ENCODE measurements at regions not wholly inside any gene's neighbourhood (a gene's known extent, or its start where the extent isn't known, plus 50 kb on each side); places are given as distances from the start of the nearest gene placed in this dataset.
A peak's percentile ranks its signal among the peaks of the same experiment; 100 is the strongest.
"Not testable (repeated sequence)": the region's sequence is repeated elsewhere in the genome, so short reads cannot be mapped to it uniquely, and the experiment has no call there.

- no peak overlapping the region for H3K27ac ChIP-seq (ENCODE audit: low read length)
- no peaks in the 10 kb centered on the region for H3K4me1 ChIP-seq (ENCODE audit: control insufficient read depth, insufficient read depth, low read length)
- no peaks in the 10 kb centered on the region for H3K27me3 ChIP-seq (ENCODE audit: control insufficient read depth, insufficient read depth, low read length)
- DNase-seq = no peak
- H3K4me3 ChIP-seq (ENCODE audit: low read length) = no peak overlapping the region
- H3K36me3 ChIP-seq (ENCODE audit: control insufficient read depth, insufficient read depth, low read length) = no peaks in the 10 kb centered on the region
- H3K9me3 ChIP-seq (ENCODE audit: control insufficient read depth, low read depth, low read length) = no peaks in the 10 kb centered on the region
- 53% methylated on average over 2 of the region's 9 CpGs for WGBS (ENCODE audit: insufficient coverage, low lambda C conversion rate)
Measured at GRCh38 chr2:236918545-236918944, 167.1 kb upstream of the COPS8 start.

GRCh38 chr2:236919209-236919608 is 166.5 kb upstream of the COPS8 start:
- Histone ChIP-seq H3K4me1 (ENCODE audit: control insufficient read depth, insufficient read depth, low read length) (no peaks in the 10 kb centered on the region), H3K27me3 (ENCODE audit: control insufficient read depth, insufficient read depth, low read length) (no peaks in the 10 kb centered on the region), H3K36me3 (ENCODE audit: control insufficient read depth, insufficient read depth, low read length) (no peaks in the 10 kb centered on the region), H3K4me3 (ENCODE audit: low read length) (no peak overlapping the region), H3K27ac (ENCODE audit: low read length) (no peak overlapping the region), H3K9me3 (ENCODE audit: control insufficient read depth, low read depth, low read length) (no peaks in the 10 kb centered on the region)
- DNase-seq = no peak
- WGBS (ENCODE audit: insufficient coverage, low lambda C conversion rate) = no CpG with 5 or more reads among the region's 9 CpGs

GRCh38 chr2:236919801-236920379 is 165.8 kb upstream of the COPS8 start:
- H3K4me1 ChIP-seq (ENCODE audit: control insufficient read depth, insufficient read depth, low read length); H3K27me3 ChIP-seq (ENCODE audit: control insufficient read depth, insufficient read depth, low read length); H3K27ac ChIP-seq (ENCODE audit: low read length); H3K9me3 ChIP-seq (ENCODE audit: control insufficient read depth, low read depth, low read length); H3K4me3 ChIP-seq (ENCODE audit: low read length); H3K36me3 ChIP-seq (ENCODE audit: control insufficient read depth, insufficient read depth, low read length); DNase-seq: not testable (repeated sequence)
- WGBS (ENCODE audit: insufficient coverage, low lambda C conversion rate) = 100% methylated on average over 2 of the region's 11 CpGs

GRCh38 chr2:236922061-236922460 is 163.6 kb upstream of the COPS8 start:
- no peak overlapping the region for H3K4me3 ChIP-seq (ENCODE audit: low read length)
- H3K27me3 ChIP-seq (ENCODE audit: control insufficient read depth, insufficient read depth, low read length) = no peaks in the 10 kb centered on the region
- H3K4me1 ChIP-seq (ENCODE audit: control insufficient read depth, insufficient read depth, low read length) = no peaks in the 10 kb centered on the region
- no CpG with 5 or more reads among the region's 7 CpGs for WGBS (ENCODE audit: insufficient coverage, low lambda C conversion rate)
- no peak overlapping the region for H3K27ac ChIP-seq (ENCODE audit: low read length)
- no peaks in the 10 kb centered on the region for H3K36me3 ChIP-seq (ENCODE audit: control insufficient read depth, insufficient read depth, low read length)
- no peaks in the 10 kb centered on the region for H3K9me3 ChIP-seq (ENCODE audit: control insufficient read depth, low read depth, low read length)
- DNase-seq = no peak

GRCh38 chr2:236928380-236929037 is 157.2 kb upstream of the COPS8 start:
- no CpG with 5 or more reads among the region's 8 CpGs for WGBS (ENCODE audit: insufficient coverage, low lambda C conversion rate)
- no peak overlapping the region for H3K4me3 ChIP-seq (ENCODE audit: low read length)
- no peaks in the 10 kb centered on the region for H3K4me1 ChIP-seq (ENCODE audit: control insufficient read depth, insufficient read depth, low read length)
- no peaks in the 10 kb centered on the region for H3K36me3 ChIP-seq (ENCODE audit: control insufficient read depth, insufficient read depth, low read length)
- DNase-seq = peak in 1 of 2 donors; percentile 59
- no peaks in the 10 kb centered on the region for H3K9me3 ChIP-seq (ENCODE audit: control insufficient read depth, low read depth, low read length)
- no peak overlapping the region for H3K27ac ChIP-seq (ENCODE audit: low read length)
- H3K27me3 ChIP-seq (ENCODE audit: control insufficient read depth, insufficient read depth, low read length) = no peaks in the 10 kb centered on the region

- Histone ChIP-seq H3K4me1 (ENCODE audit: control insufficient read depth, insufficient read depth, low read length) (no peaks in the 10 kb centered on the region), H3K27me3 (ENCODE audit: control insufficient read depth, insufficient read depth, low read length) (no peaks in the 10 kb centered on the region), H3K4me3 (ENCODE audit: low read length) (no peak overlapping the region), H3K27ac (ENCODE audit: low read length) (no peak overlapping the region), H3K36me3 (ENCODE audit: control insufficient read depth, insufficient read depth, low read length) (no peaks in the 10 kb centered on the region), H3K9me3 (ENCODE audit: control insufficient read depth, low read depth, low read length) (no peaks in the 10 kb centered on the region)
- no CpG with 5 or more reads among the region's 9 CpGs for WGBS (ENCODE audit: insufficient coverage, low lambda C conversion rate)
- no peak for DNase-seq
Measured at GRCh38 chr2:236932831-236933361, 152.8 kb upstream of the COPS8 start.

GRCh38 chr2:236934166-236934565 is 151.5 kb upstream of the COPS8 start:
- WGBS (ENCODE audit: insufficient coverage, low lambda C conversion rate) = no CpG with 5 or more reads among the region's 6 CpGs
- Histone ChIP-seq H3K27ac (ENCODE audit: low read length) (no peak overlapping the region), H3K4me3 (ENCODE audit: low read length) (no peak overlapping the region), H3K36me3 (ENCODE audit: control insufficient read depth, insufficient read depth, low read length) (no peaks in the 10 kb centered on the region), H3K27me3 (ENCODE audit: control insufficient read depth, insufficient read depth, low read length) (no peaks in the 10 kb centered on the region), H3K9me3 (ENCODE audit: control insufficient read depth, low read depth, low read length) (no peaks in the 10 kb centered on the region), H3K4me1 (ENCODE audit: control insufficient read depth, insufficient read depth, low read length) (no peaks in the 10 kb centered on the region)
- DNase-seq = no peak

GRCh38 chr2:236934656-236935055 is 151.0 kb upstream of the COPS8 start:
- Histone ChIP-seq H3K9me3 (ENCODE audit: control insufficient read depth, low read depth, low read length) (no peaks in the 10 kb centered on the region), H3K36me3 (ENCODE audit: control insufficient read depth, insufficient read depth, low read length) (no peaks in the 10 kb centered on the region), H3K4me1 (ENCODE audit: control insufficient read depth, insufficient read depth, low read length) (no peaks in the 10 kb centered on the region), H3K27ac (ENCODE audit: low read length) (no peak overlapping the region), H3K27me3 (ENCODE audit: control insufficient read depth, insufficient read depth, low read length) (no peaks in the 10 kb centered on the region), H3K4me3 (ENCODE audit: low read length) (no peak overlapping the region)
- no peak for DNase-seq
- WGBS (ENCODE audit: insufficient coverage, low lambda C conversion rate) = no CpG with 5 or more reads among the region's 3 CpGs

GRCh38 chr2:236935083-236935482 is 150.6 kb upstream of the COPS8 start:
- Histone ChIP-seq H3K4me1 (ENCODE audit: control insufficient read depth, insufficient read depth, low read length) (no peaks in the 10 kb centered on the region), H3K27ac (ENCODE audit: low read length) (no peak overlapping the region), H3K9me3 (ENCODE audit: control insufficient read depth, low read depth, low read length) (no peaks in the 10 kb centered on the region), H3K27me3 (ENCODE audit: control insufficient read depth, insufficient read depth, low read length) (no peaks in the 10 kb centered on the region), H3K36me3 (ENCODE audit: control insufficient read depth, insufficient read depth, low read length) (no peaks in the 10 kb centered on the region), H3K4me3 (ENCODE audit: low read length) (no peak overlapping the region)
- WGBS (ENCODE audit: insufficient coverage, low lambda C conversion rate) = no CpG with 5 or more reads among the region's 5 CpGs
- no peak for DNase-seq

GRCh38 chr2:236935631-236936445 is 149.9 kb upstream of the COPS8 start:
- no peak for DNase-seq
- H3K27ac ChIP-seq (ENCODE audit: low read length) = no peak overlapping the region
- no peak overlapping the region for H3K4me3 ChIP-seq (ENCODE audit: low read length)
- H3K4me1 ChIP-seq (ENCODE audit: control insufficient read depth, insufficient read depth, low read length) = no peaks in the 10 kb centered on the region
- WGBS (ENCODE audit: insufficient coverage, low lambda C conversion rate) = no CpG with 5 or more reads among the region's 10 CpGs
- H3K9me3 ChIP-seq (ENCODE audit: control insufficient read depth, low read depth, low read length) = no peaks in the 10 kb centered on the region
- H3K27me3 ChIP-seq (ENCODE audit: control insufficient read depth, insufficient read depth, low read length) = no peaks in the 10 kb centered on the region
- no peaks in the 10 kb centered on the region for H3K36me3 ChIP-seq (ENCODE audit: control insufficient read depth, insufficient read depth, low read length)
